ENCODE measurements at regions not wholly inside any gene's neighbourhood (a gene's known extent, or its start where the extent isn't known, plus 50 kb on each side); places are given as distances from the start of the nearest gene placed in this dataset.

DNA sequence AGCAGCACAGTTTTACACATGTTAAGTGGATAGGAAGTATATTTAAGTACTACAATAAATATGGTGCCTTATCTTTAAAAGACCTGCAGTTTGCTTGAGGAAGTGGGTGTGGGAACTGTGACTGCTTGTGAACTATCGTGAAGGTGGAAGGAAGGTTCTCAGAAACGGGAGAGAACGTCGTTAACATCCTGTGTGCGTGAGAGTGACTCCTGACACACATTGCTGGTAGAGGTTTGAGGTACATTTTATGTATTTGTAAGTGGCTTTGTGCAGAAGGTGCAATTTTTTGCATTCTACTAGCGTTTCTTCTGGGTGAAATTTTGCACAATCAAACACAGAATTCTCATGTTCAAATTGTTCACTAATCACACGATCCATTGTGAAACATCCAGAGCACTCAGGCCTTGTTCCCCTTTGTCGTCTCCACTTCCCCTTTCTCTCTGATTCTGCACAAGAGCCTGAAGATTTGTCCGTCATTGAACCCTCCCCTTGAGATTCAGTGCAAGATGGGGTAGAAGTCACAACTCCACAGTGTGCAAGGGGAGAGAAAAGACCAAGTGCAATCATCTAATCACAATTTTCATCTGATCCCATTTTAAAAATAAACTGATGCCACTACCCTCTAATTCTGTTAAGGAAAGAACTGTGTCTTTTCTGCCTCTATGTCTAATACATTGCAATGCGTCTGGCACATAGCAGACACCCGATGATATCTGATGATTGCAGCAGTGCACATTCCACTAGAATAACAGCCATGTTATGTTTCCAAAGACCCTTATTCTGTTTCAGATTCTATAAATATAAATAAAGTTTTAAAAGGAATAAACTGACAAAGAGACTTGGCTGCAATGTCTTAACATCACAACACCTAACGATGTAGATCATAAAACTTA lies 279.9 kb downstream of the NEBL start:
- H3K27ac ChIP-seq (ENCODE audit: low read length) = no peak overlapping the region
- H3K9me3 ChIP-seq (ENCODE audit: control insufficient read depth in 2 of 2, low read length in 2 of 2) = no peaks in the 10 kb centered on the region
- H3K36me3 ChIP-seq (ENCODE audit: control insufficient read depth in 2 of 2, insufficient read depth in 2 of 2, low read length in 2 of 2) = no peaks in the 10 kb centered on the region
- no peak overlapping the region for H3K4me3 ChIP-seq (ENCODE audit: low read length in 2 of 2)
- H3K27me3 ChIP-seq (ENCODE audit: control insufficient read depth in 1 of 2, insufficient read depth in 2 of 2, low read length in 2 of 2) = no peaks in the 10 kb centered on the region
- no peak overlapping the region for H3K9ac ChIP-seq (ENCODE audit: low read length in 2 of 2)
- H3K4me1 ChIP-seq (ENCODE audit: control insufficient read depth, insufficient read depth, low read length) = no peaks in the 10 kb centered on the region

DNA sequence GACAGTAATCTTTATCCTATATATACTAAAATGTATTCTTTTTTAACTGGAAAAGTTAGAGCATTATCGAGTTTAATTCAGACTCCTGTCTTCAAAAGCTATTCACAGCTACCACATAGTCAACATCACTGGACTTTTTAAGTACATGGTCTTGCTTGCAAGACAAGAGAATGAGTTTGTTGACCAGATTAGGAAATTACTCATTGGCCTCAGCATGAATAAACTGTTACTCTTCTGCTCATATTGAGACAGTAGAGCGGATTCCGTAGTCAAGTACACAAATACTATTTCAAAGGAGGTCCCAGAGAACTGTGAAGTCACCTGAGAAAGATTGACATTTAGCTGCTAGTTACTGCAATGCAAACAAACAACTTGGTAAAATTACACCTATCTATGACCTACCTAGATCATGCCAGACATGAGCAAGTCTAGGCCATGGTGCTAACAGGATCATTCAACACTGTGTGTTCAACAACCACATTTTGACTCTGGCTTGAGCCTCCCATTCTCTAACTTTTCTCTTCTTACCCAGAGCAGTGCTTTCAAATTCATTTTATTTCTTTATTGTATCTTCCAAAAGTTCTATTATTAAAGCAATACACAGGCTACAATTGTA lies 280.9 kb downstream of the NEBL start:
- H3K27me3 ChIP-seq (ENCODE audit: control insufficient read depth in 1 of 2, insufficient read depth in 2 of 2, low read length in 2 of 2) = no peaks in the 10 kb centered on the region
- H3K9ac ChIP-seq (ENCODE audit: low read length in 2 of 2) = no peak overlapping the region
- no peak overlapping the region for H3K4me3 ChIP-seq (ENCODE audit: low read length in 2 of 2)
- no peaks in the 10 kb centered on the region for H3K9me3 ChIP-seq (ENCODE audit: control insufficient read depth in 2 of 2, low read length in 2 of 2)
- no peaks in the 10 kb centered on the region for H3K36me3 ChIP-seq (ENCODE audit: control insufficient read depth in 2 of 2, insufficient read depth in 2 of 2, low read length in 2 of 2)
- no peak overlapping the region for H3K27ac ChIP-seq (ENCODE audit: low read length)
- H3K4me1 ChIP-seq (ENCODE audit: control insufficient read depth, insufficient read depth, low read length) = no peaks in the 10 kb centered on the region

DNA sequence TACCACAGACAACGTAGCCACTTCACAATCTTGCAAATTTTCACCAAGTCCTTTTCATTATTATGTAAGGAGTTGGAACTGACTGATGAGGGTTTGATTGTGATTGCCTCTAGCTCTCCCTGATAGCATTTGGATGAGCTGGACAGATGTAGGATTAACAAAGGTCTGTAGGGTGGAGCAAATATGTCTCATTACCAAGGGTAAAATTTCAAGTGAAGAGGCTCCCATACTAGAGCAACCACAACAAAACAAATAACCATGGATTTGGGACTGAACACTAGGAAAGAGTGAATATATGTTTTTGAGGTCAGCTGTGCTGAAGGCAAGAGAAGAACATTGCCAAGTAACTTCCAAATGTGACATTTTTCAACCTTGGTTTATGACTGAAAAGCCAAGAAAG lies 281.7 kb downstream of the NEBL start:
- H3K36me3 ChIP-seq (ENCODE audit: control insufficient read depth in 2 of 2, insufficient read depth in 2 of 2, low read length in 2 of 2) = no peaks in the 10 kb centered on the region
- H3K4me1 ChIP-seq (ENCODE audit: control insufficient read depth, insufficient read depth, low read length) = no peaks in the 10 kb centered on the region
- H3K27me3 ChIP-seq (ENCODE audit: control insufficient read depth in 1 of 2, insufficient read depth in 2 of 2, low read length in 2 of 2) = no peaks in the 10 kb centered on the region
- H3K9me3 ChIP-seq (ENCODE audit: control insufficient read depth in 2 of 2, low read length in 2 of 2) = no peaks in the 10 kb centered on the region
- H3K4me3 ChIP-seq (ENCODE audit: low read length in 2 of 2) = no peak overlapping the region
- H3K27ac ChIP-seq (ENCODE audit: low read length) = no peak overlapping the region
- H3K9ac ChIP-seq (ENCODE audit: low read length in 2 of 2) = no peak overlapping the region

DNA sequence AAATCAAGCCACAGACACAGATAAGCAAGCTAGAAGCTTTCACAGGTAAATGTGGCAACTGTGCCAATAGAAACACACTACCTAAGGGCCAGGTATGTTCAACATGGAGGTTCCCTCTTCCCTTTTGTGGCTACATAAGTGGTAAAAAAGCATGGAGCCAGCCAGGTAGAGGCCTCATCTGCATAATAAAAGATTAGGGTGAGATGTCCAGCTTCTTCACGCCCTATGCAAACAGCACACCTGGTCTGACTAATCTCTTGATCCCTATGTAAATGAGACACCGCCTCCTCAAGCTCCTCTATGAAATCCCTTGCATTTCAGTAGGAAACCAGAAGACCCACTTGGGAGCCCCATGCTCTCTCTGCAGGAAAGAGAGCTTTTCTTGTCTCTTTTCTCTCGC lies 282.2 kb downstream of the NEBL start:
- Histone ChIP-seq H3K27ac (ENCODE audit: low read length) (no peak overlapping the region), H3K9me3 (ENCODE audit: control insufficient read depth in 2 of 2, low read length in 2 of 2) (no peaks in the 10 kb centered on the region), H3K27me3 (ENCODE audit: control insufficient read depth in 1 of 2, insufficient read depth in 2 of 2, low read length in 2 of 2) (no peaks in the 10 kb centered on the region)

DNA sequence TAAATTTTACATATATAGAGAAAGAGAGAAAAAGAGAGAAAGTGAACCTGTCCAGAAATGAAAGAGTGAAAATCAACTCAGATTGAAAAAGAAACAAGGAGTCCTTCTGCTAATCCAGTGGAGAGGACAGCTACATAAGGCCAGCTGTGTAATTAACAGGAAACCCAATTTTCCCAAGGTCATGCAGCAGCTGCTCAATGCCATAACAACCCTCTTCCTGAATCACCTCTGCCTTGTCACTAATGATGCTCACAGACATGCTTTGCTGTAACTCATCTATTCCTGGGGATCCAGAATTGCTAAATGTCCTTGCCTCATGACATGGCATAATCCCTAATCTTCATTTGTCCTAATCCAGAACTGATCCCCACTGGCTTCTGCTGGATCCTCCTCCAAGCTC lies 288.6 kb downstream of the NEBL start:
- H3K9ac ChIP-seq (ENCODE audit: low read length in 2 of 2) = no peak overlapping the region
- no peaks in the 10 kb centered on the region for H3K27me3 ChIP-seq (ENCODE audit: control insufficient read depth in 1 of 2, insufficient read depth in 2 of 2, low read length in 2 of 2)
- H3K4me1 ChIP-seq (ENCODE audit: control insufficient read depth, insufficient read depth, low read length) = no peaks in the 10 kb centered on the region
- no peaks in the 10 kb centered on the region for H3K9me3 ChIP-seq (ENCODE audit: control insufficient read depth in 2 of 2, low read length in 2 of 2)
- no peak overlapping the region for H3K4me3 ChIP-seq (ENCODE audit: low read length in 2 of 2)
- no peak overlapping the region for H3K27ac ChIP-seq (ENCODE audit: low read length)
- no peaks in the 10 kb centered on the region for H3K36me3 ChIP-seq (ENCODE audit: control insufficient read depth in 2 of 2, insufficient read depth in 2 of 2, low read length in 2 of 2)

More for the DNA sequence above, 282.2 kb downstream of the NEBL start:
- Histone ChIP-seq H3K4me1 (ENCODE audit: control insufficient read depth, insufficient read depth, low read length) (no peaks in the 10 kb centered on the region), H3K9ac (ENCODE audit: low read length in 2 of 2) (no peak overlapping the region), H3K36me3 (ENCODE audit: control insufficient read depth in 2 of 2, insufficient read depth in 2 of 2, low read length in 2 of 2) (no peaks in the 10 kb centered on the region), H3K4me3 (ENCODE audit: low read length in 2 of 2) (no peak overlapping the region)

DNA sequence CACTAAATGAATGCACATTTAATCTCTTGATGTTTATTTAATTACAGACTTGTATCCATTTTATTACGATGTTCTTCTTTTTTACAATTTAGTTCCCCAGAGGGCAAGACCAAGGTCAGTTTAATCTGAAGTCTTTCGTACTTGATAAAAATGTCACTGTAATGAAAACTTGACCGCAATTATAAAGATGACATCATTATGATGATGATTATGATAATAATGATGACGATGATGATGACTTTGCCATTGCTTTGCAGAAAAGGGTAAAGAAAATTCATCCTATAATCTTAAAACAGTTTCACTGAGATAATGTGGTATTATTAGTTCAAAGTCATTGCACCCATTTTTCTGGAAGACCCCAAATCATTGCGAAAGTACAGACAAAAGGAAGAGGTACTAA lies 290.1 kb downstream of the NEBL start:
- Histone ChIP-seq H3K27ac (ENCODE audit: low read length) (no peak overlapping the region), H3K27me3 (ENCODE audit: control insufficient read depth in 1 of 2, insufficient read depth in 2 of 2, low read length in 2 of 2) (no peaks in the 10 kb centered on the region), H3K4me3 (ENCODE audit: low read length in 2 of 2) (no peak overlapping the region), H3K4me1 (ENCODE audit: control insufficient read depth, insufficient read depth, low read length) (no peaks in the 10 kb centered on the region), H3K9me3 (ENCODE audit: control insufficient read depth in 2 of 2, low read length in 2 of 2) (no peaks in the 10 kb centered on the region), H3K9ac (ENCODE audit: low read length in 2 of 2) (no peak overlapping the region), H3K36me3 (ENCODE audit: control insufficient read depth in 2 of 2, insufficient read depth in 2 of 2, low read length in 2 of 2) (no peaks in the 10 kb centered on the region)

DNA sequence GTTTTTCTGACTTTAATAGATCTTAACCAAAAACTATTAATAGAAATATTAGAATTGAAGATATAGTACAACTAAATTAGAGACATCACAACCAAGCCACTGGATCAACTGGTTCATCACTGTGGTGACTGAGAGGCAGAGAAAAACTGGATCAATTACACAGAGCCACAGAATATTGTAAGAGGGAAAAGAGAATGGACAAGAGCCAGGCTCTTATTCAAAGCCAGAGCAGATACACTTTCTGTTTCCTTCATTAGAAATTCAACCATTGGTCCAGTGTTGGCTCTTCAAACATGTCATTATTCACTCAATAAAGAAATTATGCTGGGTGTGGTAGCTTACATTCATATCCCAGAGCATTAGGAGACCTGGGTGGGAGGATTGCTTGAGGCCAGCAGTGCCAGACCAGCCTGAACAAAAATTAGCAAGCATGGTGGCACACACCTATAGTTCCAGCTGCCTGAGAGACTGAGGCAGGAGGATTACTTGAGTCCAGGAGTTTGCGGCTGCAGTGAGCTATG lies 295.1 kb downstream of the NEBL start:
- H3K9me3 ChIP-seq (ENCODE audit: control insufficient read depth in 2 of 2, low read length in 2 of 2) = no peaks in the 10 kb centered on the region

DNA sequence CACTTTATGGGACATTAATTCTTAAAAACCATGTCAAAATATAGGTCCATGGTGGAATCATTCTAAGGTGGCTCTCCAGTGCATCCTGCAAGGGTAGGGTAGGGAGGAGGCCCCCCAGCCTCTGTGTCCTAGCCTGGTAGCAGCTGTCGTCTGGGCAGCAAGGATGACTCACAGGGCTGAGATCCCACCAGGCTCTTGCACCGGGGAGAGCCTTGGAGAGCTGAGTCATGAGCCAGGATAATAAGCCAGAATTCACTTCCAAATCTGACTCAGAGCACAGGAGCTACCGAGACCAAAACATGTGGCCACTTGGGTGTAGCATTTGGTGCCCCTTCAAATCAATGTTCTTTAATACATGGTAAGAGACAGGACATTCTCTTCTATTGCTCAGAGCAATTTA lies 298.5 kb downstream of the NEBL start:
- Histone ChIP-seq H3K4me1 (ENCODE audit: control insufficient read depth, insufficient read depth, low read length) (peaks cover 5% of the 10 kb centered on the region), H3K9me3 (ENCODE audit: control insufficient read depth in 2 of 2, low read length in 2 of 2) (no peaks in the 10 kb centered on the region), H3K27me3 (ENCODE audit: control insufficient read depth in 1 of 2, insufficient read depth in 2 of 2, low read length in 2 of 2) (no peaks in the 10 kb centered on the region), H3K4me3 (ENCODE audit: low read length in 2 of 2) (no peak overlapping the region), H3K27ac (ENCODE audit: low read length) (no peak overlapping the region), H3K36me3 (ENCODE audit: control insufficient read depth in 2 of 2, insufficient read depth in 2 of 2, low read length in 2 of 2) (no peaks in the 10 kb centered on the region), H3K9ac (ENCODE audit: low read length in 2 of 2) (no peak overlapping the region)

More for the DNA sequence above, 295.1 kb downstream of the NEBL start:
- Histone ChIP-seq H3K9ac (ENCODE audit: low read length in 2 of 2) (no peak overlapping the region), H3K27ac (ENCODE audit: low read length) (no peak overlapping the region), H3K4me1 (ENCODE audit: control insufficient read depth, insufficient read depth, low read length) (peaks cover 5% of the 10 kb centered on the region), H3K36me3 (ENCODE audit: control insufficient read depth in 2 of 2, insufficient read depth in 2 of 2, low read length in 2 of 2) (no peaks in the 10 kb centered on the region), H3K27me3 (ENCODE audit: control insufficient read depth in 1 of 2, insufficient read depth in 2 of 2, low read length in 2 of 2) (no peaks in the 10 kb centered on the region), H3K4me3 (ENCODE audit: low read length in 2 of 2) (no peak overlapping the region)

DNA sequence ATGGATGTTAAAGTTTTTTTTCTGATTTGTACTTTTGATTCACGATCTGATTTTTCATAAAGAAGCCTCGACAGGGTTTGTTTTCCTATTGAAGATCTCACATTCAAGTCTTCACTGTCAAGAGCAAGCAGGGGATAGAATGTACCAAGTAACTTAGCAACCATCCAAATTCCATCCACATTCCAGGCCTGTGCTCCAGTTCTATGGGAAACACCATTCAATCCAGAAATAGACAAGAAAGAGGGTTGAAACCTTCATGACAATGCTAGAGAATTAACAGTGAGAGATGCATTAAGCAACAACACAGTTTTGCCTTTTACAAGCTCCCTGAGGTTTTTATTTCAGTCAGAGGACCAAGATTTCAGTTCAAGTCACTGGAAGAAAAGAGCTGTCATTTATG lies 300.2 kb downstream of the NEBL start:
- Histone ChIP-seq H3K27ac (ENCODE audit: low read length) (no peak overlapping the region), H3K36me3 (ENCODE audit: control insufficient read depth in 2 of 2, insufficient read depth in 2 of 2, low read length in 2 of 2) (no peaks in the 10 kb centered on the region), H3K4me3 (ENCODE audit: low read length in 2 of 2) (no peak overlapping the region)

DNA sequence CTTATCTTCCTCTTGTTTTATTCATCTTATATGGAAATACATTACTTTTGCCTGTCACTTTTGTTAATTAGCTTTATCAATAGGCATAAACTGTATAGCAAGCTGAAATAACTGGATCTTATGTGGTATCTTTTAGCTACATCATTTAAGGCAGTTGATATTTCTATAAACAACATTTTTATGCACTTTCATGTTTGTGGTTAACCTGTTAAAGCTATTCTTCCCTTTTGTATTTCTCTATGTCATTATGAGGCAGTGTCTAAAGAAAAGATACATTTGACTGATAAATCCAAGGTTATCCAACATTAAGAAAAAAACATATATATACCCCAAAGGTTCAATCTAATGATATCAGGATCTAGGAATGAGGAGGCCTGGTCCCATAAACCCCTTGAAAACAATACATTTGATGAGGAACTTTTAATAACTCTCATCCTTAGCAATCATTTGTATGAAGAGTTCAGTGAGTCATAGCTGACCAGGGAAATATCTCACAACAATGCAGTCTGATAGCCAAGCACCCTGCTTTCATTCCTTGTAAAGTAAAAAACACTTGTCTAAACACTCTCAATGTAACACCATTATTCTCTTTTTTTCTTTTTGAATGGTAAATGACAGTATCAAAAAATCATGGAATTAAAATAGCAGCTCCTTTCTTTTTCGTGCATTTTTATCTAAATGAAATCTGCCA lies 300.9 kb downstream of the NEBL start:
- Histone ChIP-seq H3K4me1 (ENCODE audit: control insufficient read depth, insufficient read depth, low read length) (peaks cover 5% of the 10 kb centered on the region), H3K4me3 (ENCODE audit: low read length in 2 of 2) (no peak overlapping the region), H3K9ac (ENCODE audit: low read length in 2 of 2) (no peak overlapping the region), H3K27me3 (ENCODE audit: control insufficient read depth in 1 of 2, insufficient read depth in 2 of 2, low read length in 2 of 2) (no peaks in the 10 kb centered on the region), H3K9me3 (ENCODE audit: control insufficient read depth in 2 of 2, low read length in 2 of 2) (no peaks in the 10 kb centered on the region), H3K36me3 (ENCODE audit: control insufficient read depth in 2 of 2, insufficient read depth in 2 of 2, low read length in 2 of 2) (no peaks in the 10 kb centered on the region), H3K27ac (ENCODE audit: low read length) (no peak overlapping the region)

More for the DNA sequence above, 300.2 kb downstream of the NEBL start:
- Histone ChIP-seq H3K4me1 (ENCODE audit: control insufficient read depth, insufficient read depth, low read length) (peaks cover 5% of the 10 kb centered on the region), H3K27me3 (ENCODE audit: control insufficient read depth in 1 of 2, insufficient read depth in 2 of 2, low read length in 2 of 2) (no peaks in the 10 kb centered on the region), H3K9ac (ENCODE audit: low read length in 2 of 2) (no peak overlapping the region), H3K9me3 (ENCODE audit: control insufficient read depth in 2 of 2, low read length in 2 of 2) (no peaks in the 10 kb centered on the region)

Measured in stomach smooth muscle (tissue), 2 donors.